K562 (cell line): ENCODE measurements at regions not wholly inside any gene's neighbourhood (a gene's known extent, or its start where the extent isn't known, plus 50 kb on each side); places are given as distances from the start of the nearest gene placed in this dataset.

Experiments used
- ATAC-seq: fragments of 200-7000 bp; cut with Tn5 transposase; 3 replicates; pipeline ENCODE4 v1.9.1; 2020; ENCODE audit warnings: moderate library complexity
- BruUV-seq: library from RNA; stranded (reverse); fragments of 400-500 nt; replicated peaks from 2 replicates; lab custom pipeline; 2021; lab: Mats Ljungman, UMichigan
- CTCF ChIA-PET: fragments of 300-600 bp; formaldehyde crosslinking; extraction: SDS; loops from one replicate; lab custom pipeline; 2021; ENCODE audit warnings: low intra/inter-chr PET ratio; lab: Yijun Ruan, JAX
- POLR2A ChIA-PET: fragments of 300-600, 350-650 bp; sonication (Branson Sonifier 250); formaldehyde crosslinking; extraction: SDS; loops from one replicate; lab custom pipeline; 2021; ENCODE audit warnings: antibody characterized with exemption, inconsistent platforms; lab: Yijun Ruan, JAX
- DNase-seq, 4 experiments: peaks; one replicate each; pipeline versions ENCODE4 v3.0.0 to v3.0.0-alpha.2; 2011 to 2018; ENCODE audit warnings: low spot score in 3 of 4, mixed read lengths in 3 of 4; ENCODE audit errors: extremely low read depth in 1 of 4
- FAIRE-seq: peaks from 2 replicates; lab custom pipeline; 2011; peaks lifted over from hg19 to GRCh38; lab: Jason Lieb, UNC
- H2AFZ ChIP-seq: 2 replicates; pipeline ENCODE4 v1.6.0; 2011; ENCODE audit warnings: low read depth, low read length, control low read depth, inconsistent platforms
- H3K27ac ChIP-seq: fragments of 200-600 bp; 3 replicates; pipeline ENCODE4 v1.8.0; 2011; ENCODE audit warnings: low read depth, mild to moderate bottlenecking, control low read depth, inconsistent platforms, low read length, moderate library complexity, mixed read lengths; ENCODE audit errors: extremely low read depth
- H3K27me3 ChIP-seq, 2 experiments: fragments of 300-600 bp in 1 of 2; 2 replicates in 1 of 2; 3 replicates in 1 of 2; pipeline versions ENCODE4 v1.6.0 to v1.8.0; 2011; ENCODE audit warnings: inconsistent platforms in 2 of 2, low read length in 2 of 2, mild to moderate bottlenecking in 1 of 2, mixed read lengths in 1 of 2, moderate library complexity in 1 of 2; ENCODE audit not compliant: control insufficient read depth in 2 of 2, insufficient read depth in 2 of 2
- H3K36me3 ChIP-seq: fragments of 300-600 bp; 3 replicates; pipeline ENCODE4 v1.8.0; 2011; ENCODE audit warnings: mild to moderate bottlenecking, low read length, inconsistent platforms; ENCODE audit not compliant: control insufficient read depth, insufficient read depth
- H3K4me1 ChIP-seq, 2 experiments: fragments of 200-600 bp in 1 of 2; replicated peaks in 1 of 2; 2 replicates in 1 of 2; 3 replicates in 1 of 2; pipeline versions ENCODE4 v1.5.1 to v1.8.0; 2011; ENCODE audit warnings: inconsistent platforms in 2 of 2, low read length in 2 of 2, mild to moderate bottlenecking in 1 of 2, mixed read lengths in 1 of 2, moderate library complexity in 1 of 2; ENCODE audit not compliant: control insufficient read depth in 2 of 2, insufficient read depth in 2 of 2
- H3K4me2 ChIP-seq: 2 replicates; pipeline ENCODE4 v1.6.1; 2011; ENCODE audit warnings: low read length, control low read depth, inconsistent platforms, mixed read lengths; ENCODE audit not compliant: insufficient read depth
- H3K4me3 ChIP-seq: fragments of 200-600 bp; sonication (generic), shearing (Covaris generic); 2 replicates; pipeline ENCODE4 v1.5.1; 2016; ENCODE audit warnings: control low read depth, inconsistent platforms
- H3K79me2 ChIP-seq: fragments of 200-600 bp; 3 replicates; pipeline ENCODE4 v1.8.0; 2011; ENCODE audit warnings: low read length, inconsistent platforms; ENCODE audit not compliant: control insufficient read depth, insufficient read depth
- H3K9ac ChIP-seq, 2 experiments: 2 replicates each; pipeline versions ENCODE4 v1.6.0 to v1.6.1; 2011; ENCODE audit warnings: low read depth in 2 of 2, low read length in 2 of 2, control low read depth in 1 of 2, inconsistent platforms in 1 of 2, mild to moderate bottlenecking in 1 of 2, mixed read lengths in 1 of 2; ENCODE audit not compliant: insufficient read depth in 1 of 2
- H3K9me1 ChIP-seq: one replicate; pipeline ENCODE4 v1.6.0; 2011; ENCODE audit warnings: inconsistent platforms, mild to moderate bottlenecking, low read length, moderate library complexity; ENCODE audit not compliant: control insufficient read depth, insufficient read depth
- H3K9me3 ChIP-seq: replicated peaks from 2 replicates; pipeline ENCODE4 v1.5.1; 2011; ENCODE audit warnings: low read depth, low read length, inconsistent platforms; ENCODE audit not compliant: control insufficient read depth, insufficient read depth
- H4K20me1 ChIP-seq: replicated peaks from 2 replicates; pipeline ENCODE4 v1.6.1; 2011; ENCODE audit warnings: low read length, inconsistent platforms, mixed read lengths; ENCODE audit not compliant: control insufficient read depth, insufficient read depth
- CBX8 ChIP-seq: fragments of 200-600 bp; sonication (generic); IDR thresholded peaks from 2 replicates; pipeline ENCODE4 v1.6.1; 2012; ENCODE audit warnings: borderline replicate concordance, mixed run types, low read depth, mild to moderate bottlenecking, moderate library complexity, mixed read lengths, low read length, control low read depth, inconsistent platforms; ENCODE audit not compliant: poor library complexity, severe bottlenecking; ENCODE audit errors: extremely low read depth
- FOXA1 ChIP-seq: fragments of 450-650 bp; IDR thresholded peaks from 2 replicates; pipeline ENCODE4 v1.6.1; 2016; ENCODE audit warnings: mild to moderate bottlenecking, borderline replicate concordance
- KAT7 ChIP-seq: sonication (generic); formaldehyde crosslinking; IDR thresholded peaks from 2 replicates; pipeline ENCODE4 v1.8.0; 2022; ENCODE audit warnings: missing genetic modification reagents, mild to moderate bottlenecking, borderline replicate concordance
- MLLT1 ChIP-seq, 2 experiments: fragments of 450-650 bp; IDR thresholded peaks; 2 replicates each; pipeline ENCODE4 v1.6.1; 2016
- MYNN ChIP-seq, 2 experiments: sonication (generic); formaldehyde crosslinking in 1 of 2; IDR thresholded peaks; 2 replicates each; pipeline versions ENCODE4 v1.5.0 to v1.6.1; 2016 to 2020; ENCODE audit warnings: antibody characterized with exemption in 1 of 2, missing genetic modification reagents in 1 of 2
- RNF219 ChIP-seq: fragments of 250-450 bp; sonication (Bioruptor Pico); IDR thresholded peaks from 2 replicates; pipeline ENCODE4 v1.5.0; 2022; ENCODE audit warnings: mild to moderate bottlenecking
- SP1 ChIP-seq: sonication (generic); formaldehyde crosslinking; IDR thresholded peaks from 2 replicates; pipeline ENCODE4 v1.8.1; 2022; ENCODE audit warnings: mild to moderate bottlenecking, missing genetic modification reagents
- WGBS: fragments of 100-300 bp; shearing (Covaris generic); methylation state at CpG from one replicate; pipeline ENCODE4 v1.1.6; 2016; ENCODE audit warnings: low coverage, mixed read lengths; ENCODE audit not compliant: insufficient coverage; ENCODE audit errors: missing lambda C conversion rate; 5-methylcytosine and 5-hydroxymethylcytosine counted together
- in situ Hi-C: fragments of 300-500 bp; cut with MboI; formaldehyde crosslinking; loops from 4 replicates; pipeline ENCODE4 v1.15.0; 2018; ENCODE audit warnings: inconsistent platforms, mixed read lengths
- intact Hi-C: fragments of 100-400 bp; cut with micrococcal nuclease; formaldehyde crosslinking; loops from 2 replicates; pipeline ENCODE4 v1.14.2; 2022
- TF ChIP-seq, protein P1 (sequence below): sonication (generic); formaldehyde crosslinking; IDR thresholded peaks from 2 replicates; pipeline ENCODE4 v1.8.1; 2023; ENCODE audit warnings: missing genetic modification reagents, mild to moderate bottlenecking, borderline replicate concordance
- TF ChIP-seq, protein P2 (sequence below): sonication (generic); formaldehyde crosslinking; IDR thresholded peaks from 2 replicates; pipeline ENCODE4 v1.8.1; 2022; ENCODE audit warnings: missing genetic modification reagents

- TF ChIP-seq, protein P1, sequence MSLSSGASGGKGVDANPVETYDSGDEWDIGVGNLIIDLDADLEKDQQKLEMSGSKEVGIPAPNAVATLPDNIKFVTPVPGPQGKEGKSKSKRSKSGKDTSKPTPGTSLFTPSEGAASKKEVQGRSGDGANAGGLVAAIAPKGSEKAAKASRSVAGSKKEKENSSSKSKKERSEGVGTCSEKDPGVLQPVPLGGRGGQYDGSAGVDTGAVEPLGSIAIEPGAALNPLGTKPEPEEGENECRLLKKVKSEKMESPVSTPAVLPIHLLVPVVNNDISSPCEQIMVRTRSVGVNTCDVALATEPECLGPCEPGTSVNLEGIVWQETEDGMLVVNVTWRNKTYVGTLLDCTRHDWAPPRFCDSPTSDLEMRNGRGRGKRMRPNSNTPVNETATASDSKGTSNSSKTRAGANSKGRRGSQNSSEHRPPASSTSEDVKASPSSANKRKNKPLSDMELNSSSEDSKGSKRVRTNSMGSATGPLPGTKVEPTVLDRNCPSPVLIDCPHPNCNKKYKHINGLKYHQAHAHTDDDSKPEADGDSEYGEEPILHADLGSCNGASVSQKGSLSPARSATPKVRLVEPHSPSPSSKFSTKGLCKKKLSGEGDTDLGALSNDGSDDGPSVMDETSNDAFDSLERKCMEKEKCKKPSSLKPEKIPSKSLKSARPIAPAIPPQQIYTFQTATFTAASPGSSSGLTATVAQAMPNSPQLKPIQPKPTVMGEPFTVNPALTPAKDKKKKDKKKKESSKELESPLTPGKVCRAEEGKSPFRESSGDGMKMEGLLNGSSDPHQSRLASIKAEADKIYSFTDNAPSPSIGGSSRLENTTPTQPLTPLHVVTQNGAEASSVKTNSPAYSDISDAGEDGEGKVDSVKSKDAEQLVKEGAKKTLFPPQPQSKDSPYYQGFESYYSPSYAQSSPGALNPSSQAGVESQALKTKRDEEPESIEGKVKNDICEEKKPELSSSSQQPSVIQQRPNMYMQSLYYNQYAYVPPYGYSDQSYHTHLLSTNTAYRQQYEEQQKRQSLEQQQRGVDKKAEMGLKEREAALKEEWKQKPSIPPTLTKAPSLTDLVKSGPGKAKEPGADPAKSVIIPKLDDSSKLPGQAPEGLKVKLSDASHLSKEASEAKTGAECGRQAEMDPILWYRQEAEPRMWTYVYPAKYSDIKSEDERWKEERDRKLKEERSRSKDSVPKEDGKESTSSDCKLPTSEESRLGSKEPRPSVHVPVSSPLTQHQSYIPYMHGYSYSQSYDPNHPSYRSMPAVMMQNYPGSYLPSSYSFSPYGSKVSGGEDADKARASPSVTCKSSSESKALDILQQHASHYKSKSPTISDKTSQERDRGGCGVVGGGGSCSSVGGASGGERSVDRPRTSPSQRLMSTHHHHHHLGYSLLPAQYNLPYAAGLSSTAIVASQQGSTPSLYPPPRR (CRISPR knock-in tag) = no peak
- TF ChIP-seq SP1 (CRISPR knock-in tag) = no peak
Measured at GRCh38 chr11:23846902-23847422, 649.9 kb upstream of the LUZP2 start (continued).

DNA sequence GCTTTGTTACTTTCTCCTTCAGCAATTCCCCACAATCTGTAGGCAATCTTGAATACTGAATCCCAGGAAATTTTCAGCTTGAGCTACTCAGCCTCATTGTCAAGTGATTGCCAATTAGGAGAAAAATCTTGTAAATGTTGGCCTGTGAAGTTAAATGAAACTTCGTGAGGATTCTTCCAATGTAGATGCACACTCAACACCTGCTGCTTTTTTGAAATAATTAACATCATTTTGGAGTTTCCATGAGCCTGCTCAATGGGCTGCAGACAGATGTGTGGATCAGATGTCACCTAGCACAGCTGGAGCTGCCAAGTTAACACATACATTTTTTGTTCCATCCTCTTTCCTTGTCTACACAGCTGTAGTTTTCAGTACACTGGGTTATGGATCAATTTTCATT is 645.6 kb upstream of the LUZP2 start:
- no peaks in the 10 kb centered on the region for H3K4me1 ChIP-seq
- ATAC-seq (no peak), FAIRE-seq (no peak), DNase-seq (no peak)
- no peak overlapping the region for H3K9ac ChIP-seq
- in situ Hi-C loops = no loop called here
- no peak overlapping the region for H3K27ac ChIP-seq
- H3K4me2 ChIP-seq = no peak overlapping the region
- no peaks in the 10 kb centered on the region for H3K36me3 ChIP-seq
- H3K9me1 ChIP-seq = no peaks in the 10 kb centered on the region
- H3K79me2 ChIP-seq = no peaks in the 10 kb centered on the region
- intact Hi-C loops = no loop called here
- no peaks in the 10 kb centered on the region for H3K27me3 ChIP-seq
- BruUV-seq = no TSS peak
- CTCF ChIA-PET = no interaction called here
- WGBS = 6% methylated on average over 1 of the region's 1 CpG
- H3K9me3 ChIP-seq = no peaks in the 10 kb centered on the region
- TF ChIP-seq, protein P2, sequence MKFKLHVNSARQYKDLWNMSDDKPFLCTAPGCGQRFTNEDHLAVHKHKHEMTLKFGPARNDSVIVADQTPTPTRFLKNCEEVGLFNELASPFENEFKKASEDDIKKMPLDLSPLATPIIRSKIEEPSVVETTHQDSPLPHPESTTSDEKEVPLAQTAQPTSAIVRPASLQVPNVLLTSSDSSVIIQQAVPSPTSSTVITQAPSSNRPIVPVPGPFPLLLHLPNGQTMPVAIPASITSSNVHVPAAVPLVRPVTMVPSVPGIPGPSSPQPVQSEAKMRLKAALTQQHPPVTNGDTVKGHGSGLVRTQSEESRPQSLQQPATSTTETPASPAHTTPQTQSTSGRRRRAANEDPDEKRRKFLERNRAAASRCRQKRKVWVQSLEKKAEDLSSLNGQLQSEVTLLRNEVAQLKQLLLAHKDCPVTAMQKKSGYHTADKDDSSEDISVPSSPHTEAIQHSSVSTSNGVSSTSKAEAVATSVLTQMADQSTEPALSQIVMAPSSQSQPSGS = no peak
- TF ChIP-seq RNF219 (CRISPR knock-in tag) = no peak
- TF ChIP-seq MLLT1 (IDR thresholded peaks at IDR 0.05) = no peak
- no peak for TF ChIP-seq KAT7 (CRISPR knock-in tag)
- no peak for TF ChIP-seq FOXA1
- TF ChIP-seq CBX8 = no peak
- no peak for TF ChIP-seq MYNN (IDR thresholded peaks at IDR 0.05)
- no peak for TF ChIP-seq MYNN (CRISPR knock-in tag; IDR thresholded peaks at IDR 0.05)
- TF ChIP-seq, all 486 proteins: peak for 0
- POLR2A ChIA-PET = no interaction called here
- no peak overlapping the region for H2AFZ ChIP-seq
- H3K4me3 ChIP-seq = no peak overlapping the region
- H4K20me1 ChIP-seq = no peaks in the 10 kb centered on the region
